ENCODE measurements at regions not wholly inside any gene's neighbourhood (a gene's known extent, or its start where the extent isn't known, plus 50 kb on each side); places are given as distances from the start of the nearest gene placed in this dataset.

GRCh38 chr9:89683626-89684025, 78.8 kb downstream of the GADD45G start:
- Histone ChIP-seq H4K20me1 (replicated peaks in 1 of 2; ENCODE audit: control insufficient read depth in 1 of 2, insufficient read depth in 2 of 2, low read length in 2 of 2) (no peaks in the 10 kb centered on the region), H3K9ac (replicated peaks in 1 of 4; ENCODE audit: extremely low read depth in 1 of 4, low read depth in 3 of 4, low read length in 3 of 4) (no peak overlapping the region), H3K18ac (ENCODE audit: extremely low read depth, low read length) (no peak overlapping the region), H3K79me2 (ENCODE audit: control insufficient read depth in 1 of 2, insufficient read depth in 2 of 2, low read length in 2 of 2) (no peaks in the 10 kb centered on the region), H3K4ac (replicated peaks; ENCODE audit: insufficient read length, low read depth, low read length) (peak overlapping the region; percentile 69), H3K14ac (ENCODE audit: insufficient read length) (no peak overlapping the region), H3K23me2 (ENCODE audit: low read depth, low read length) (0 out of 2 replicates have a peak, but pooled peaks cover 2% of the 10 kb centered on the region), H4K5ac (ENCODE audit: insufficient read length, low read depth, low read length) (no peak overlapping the region), H2BK120ac (replicated peaks; ENCODE audit: low read depth, low read length) (no peak overlapping the region), H4K8ac (ENCODE audit: extremely low read depth, insufficient read depth, low read length) (no peak overlapping the region), H3K4me2 (ENCODE audit: insufficient read depth in 1 of 2, low read depth in 2 of 2, low read length in 2 of 2) (no peak overlapping the region), H2BK20ac (ENCODE audit: low read length) (peak overlapping the region; percentile 88), H2AK5ac (ENCODE audit: low read depth, low read length) (peak overlapping the region; percentile 70; the same call in 1 of the 2 replicates), H3K4me3 (ENCODE audit: extremely low read depth in 1 of 4, insufficient read depth in 2 of 4, low read depth in 3 of 4, low read length in 4 of 4) (no peak overlapping the region), H3K4me1 (replicated peaks in 1 of 4; ENCODE audit: control insufficient read depth in 3 of 4, insufficient read depth in 4 of 4, low read length in 3 of 4) (peaks cover 0 to 21% (median 13%) of the 10 kb centered on the region in 4 experiments; a peak in 6 of 7 replicates), H3K23ac (ENCODE audit: insufficient read length) (no peak overlapping the region), H2BK12ac (ENCODE audit: low read depth, low read length) (peak overlapping the region; percentile 98; the same call in 1 of the 2 replicates), H2AFZ (ENCODE audit: low read length) (no peak overlapping the region), H4K91ac (replicated peaks; ENCODE audit: insufficient read length, low read length) (peak overlapping the region; percentile 52), H3K36me3 (ENCODE audit: control insufficient read depth in 2 of 4, insufficient read depth in 4 of 4, low read length in 3 of 4) (0 out of 8 replicates have a peak, but pooled peaks cover 0 to 3% (median 0%) of the 10 kb centered on the region in 4 experiments), H2BK5ac (ENCODE audit: low read depth, low read length) (peak overlapping the region; percentile 50; the same call in 1 of the 2 replicates), H3K56ac (replicated peaks; ENCODE audit: insufficient read length, low read depth, low read length) (no peak overlapping the region), H3K27me3 (replicated peaks in 1 of 4; ENCODE audit: control insufficient read depth in 3 of 4, extremely low read depth in 1 of 4, insufficient read depth in 3 of 4, low read length in 3 of 4) (peaks cover 0 to 8% (median 0%) of the 10 kb centered on the region in 4 experiments; a peak in 3 of 7 replicates), H3K27ac (ENCODE audit: low read depth, low read length) (no peak overlapping the region), H3K79me1 (ENCODE audit: low read depth, low read length) (no peaks in the 10 kb centered on the region), H2BK15ac (ENCODE audit: low read length) (peak overlapping the region; percentile 50; the same call in 1 of the 2 replicates), H3K9me3 (ENCODE audit: insufficient read depth in 2 of 2, low read depth in 1 of 2, low read length in 1 of 2) (peaks cover 7 to 9% of the 10 kb centered on the region in 2 experiments; a peak in 3 of 4 replicates)
- ChIA-PET POLR2A (ENCODE audit: partially characterized antibody) (interaction anchor here (1.4 kb wide), 1 partner anchor 12 kb away, joined by 3 read pairs; no protein-coding TSS in a partner anchor), CTCF (ENCODE audit: partially characterized antibody) (interaction anchor here (0.7 to 0.8 kb wide), 2 partner anchors 67 to 75 kb away, joined by 3 to 5 read pairs; no protein-coding TSS in a partner anchor)
- no peak for DNase-seq (ENCODE audit: low read depth in 1 of 2, low spot score in 2 of 2)
- FAIRE-seq: no peak
- TF ChIP-seq KDM1A (IDR thresholded peaks at IDR 0.05; ENCODE audit: borderline replicate concordance, low read length) (no peak), RNF2 (IDR thresholded peaks at IDR 0.05; ENCODE audit: borderline replicate concordance, low read depth, low read length, missing control alignments, poor library complexity, severe bottlenecking) (no peak), SP1 (IDR thresholded peaks at IDR 0.05; ENCODE audit: low read depth, low read length) (no peak), CHD2 (IDR thresholded peaks at IDR 0.05; ENCODE audit: low read length) (no peak), KDM5A (IDR thresholded peaks at IDR 0.05; ENCODE audit: low read length) (no peak), GTF2F1 (IDR thresholded peaks at IDR 0.05; ENCODE audit: borderline replicate concordance, low read depth, low read length) (no peak), MAFK (IDR thresholded peaks at IDR 0.05; ENCODE audit: low read depth, low read length) (no peak), SP2 (IDR thresholded peaks at IDR 0.05; ENCODE audit: low read length) (no peak), EGR1 (IDR thresholded peaks at IDR 0.05; ENCODE audit: borderline replicate concordance, low read depth, low read length) (no peak), RFX5 (IDR thresholded peaks at IDR 0.05; ENCODE audit: borderline replicate concordance, low read depth, low read length) (no peak)
- 85% methylated on average over 6 of the region's 6 CpGs; no CpG with 5 or more reads in 1 of the 2 experiments for WGBS, 2 experiments (ENCODE audit: extremely low coverage in 1 of 2, insufficient coverage in 1 of 2, insufficient read length in 1 of 2, insufficient replicate concordance in 2 of 2, low coverage in 1 of 2, low lambda C conversion rate in 2 of 2, missing lambda C conversion rate in 1 of 2)

All from H1 (cell line).